SU-DHL-6 (cell line): ENCODE measurements at regions not wholly inside any gene's neighbourhood (a gene's known extent, or its start where the extent isn't known, plus 50 kb on each side); places are given as distances from the start of the nearest gene placed in this dataset.

Experiments
- EZH2phosphoT487 ChIP-seq: fragments of 200-600 bp; sonication (generic), shearing (Covaris generic); conservative IDR thresholded peaks from 2 replicates; pipeline ENCODE4 v1.6.1; 2018; ENCODE audit warnings: mild to moderate bottlenecking, antibody characterized with exemption, low read length, moderate library complexity, mixed read lengths
- TF ChIP-seq, protein P1 (sequence below): fragments of 200-600 bp; sonication (generic); IDR thresholded peaks from one replicate; pipeline ENCODE4 v1.5.1; 2017; ENCODE audit warnings: antibody characterized with exemption, mild to moderate bottlenecking, low read length, moderate library complexity; ENCODE audit not compliant: insufficient read depth, poor library complexity, severe bottlenecking

DNA sequence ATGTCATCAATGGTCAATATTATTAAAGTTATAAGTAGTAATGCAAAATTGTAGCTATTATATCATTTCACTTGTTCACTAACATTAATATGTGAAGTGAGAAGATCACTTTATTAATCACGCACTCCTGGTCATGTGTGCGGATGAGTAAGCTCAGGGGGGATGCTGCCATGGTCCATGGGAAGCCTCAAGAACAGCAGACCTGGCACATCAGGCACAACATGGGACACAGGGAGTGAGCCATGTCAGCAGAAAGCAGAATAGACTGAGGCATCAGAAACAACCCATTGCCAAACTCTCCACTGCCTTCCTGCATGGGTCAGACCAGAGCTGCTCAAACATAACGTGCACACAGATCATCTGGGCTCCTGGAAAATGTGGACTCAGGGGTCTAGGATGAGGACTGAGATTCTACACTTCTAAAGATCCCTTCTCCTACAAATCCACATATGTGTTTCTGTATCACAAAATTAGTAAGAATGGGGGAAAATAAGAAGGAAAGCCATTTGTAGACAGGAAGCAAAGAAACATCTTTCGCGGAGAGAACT lies 63.8 kb upstream of the VPREB1 start:
- TF ChIP-seq, protein P1, sequence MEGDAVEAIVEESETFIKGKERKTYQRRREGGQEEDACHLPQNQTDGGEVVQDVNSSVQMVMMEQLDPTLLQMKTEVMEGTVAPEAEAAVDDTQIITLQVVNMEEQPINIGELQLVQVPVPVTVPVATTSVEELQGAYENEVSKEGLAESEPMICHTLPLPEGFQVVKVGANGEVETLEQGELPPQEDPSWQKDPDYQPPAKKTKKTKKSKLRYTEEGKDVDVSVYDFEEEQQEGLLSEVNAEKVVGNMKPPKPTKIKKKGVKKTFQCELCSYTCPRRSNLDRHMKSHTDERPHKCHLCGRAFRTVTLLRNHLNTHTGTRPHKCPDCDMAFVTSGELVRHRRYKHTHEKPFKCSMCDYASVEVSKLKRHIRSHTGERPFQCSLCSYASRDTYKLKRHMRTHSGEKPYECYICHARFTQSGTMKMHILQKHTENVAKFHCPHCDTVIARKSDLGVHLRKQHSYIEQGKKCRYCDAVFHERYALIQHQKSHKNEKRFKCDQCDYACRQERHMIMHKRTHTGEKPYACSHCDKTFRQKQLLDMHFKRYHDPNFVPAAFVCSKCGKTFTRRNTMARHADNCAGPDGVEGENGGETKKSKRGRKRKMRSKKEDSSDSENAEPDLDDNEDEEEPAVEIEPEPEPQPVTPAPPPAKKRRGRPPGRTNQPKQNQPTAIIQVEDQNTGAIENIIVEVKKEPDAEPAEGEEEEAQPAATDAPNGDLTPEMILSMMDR: no peak
- no peak for TF ChIP-seq EZH2phosphoT487
